ENCODE measurements at regions not wholly inside any gene's neighbourhood (a gene's known extent, or its start where the extent isn't known, plus 50 kb on each side); places are given as distances from the start of the nearest gene placed in this dataset.

- TF ChIP-seq EZH2 (IDR thresholded peaks at IDR 0.05; ENCODE audit: insufficient read depth, poor library complexity, severe bottlenecking), result no peak
- no peak for TF ChIP-seq EZH2phosphoT487 (IDR thresholded peaks at IDR 0.05; ENCODE audit: insufficient read depth, low read depth)
Measured at GRCh38 chr5:18027241-18027867, 393.1 kb downstream of the TAF11L14 start.
